Mesodermal cell (in vitro differentiated cells): ENCODE measurements at regions not wholly inside any gene's neighbourhood (a gene's known extent, or its start where the extent isn't known, plus 50 kb on each side); places are given as distances from the start of the nearest gene placed in this dataset.

Experiments
- H3K27ac ChIP-seq: 2 replicates; pipeline ENCODE4 v1.7.0; 2013; ENCODE audit warnings: mild to moderate bottlenecking, low read depth, low read length, moderate library complexity; ENCODE audit not compliant: severe bottlenecking
- H3K36me3 ChIP-seq: 2 replicates; pipeline ENCODE4 v1.7.1; 2013; ENCODE audit warnings: mild to moderate bottlenecking, low read length, moderate library complexity; ENCODE audit not compliant: control insufficient read depth, insufficient read depth
- H3K4me1 ChIP-seq: one replicate; pipeline ENCODE4 v1.7.1; 2013; ENCODE audit warnings: mild to moderate bottlenecking, low read length; ENCODE audit not compliant: insufficient read depth, control insufficient read depth, poor library complexity, severe bottlenecking
- H3K4me3 ChIP-seq: 2 replicates; pipeline ENCODE4 v1.7.0; 2013; ENCODE audit warnings: low read length, control low read depth, mild to moderate bottlenecking; ENCODE audit not compliant: insufficient read depth, poor library complexity, severe bottlenecking; ENCODE audit errors: extremely low read depth
- H3K9me3 ChIP-seq: 2 replicates; pipeline ENCODE4 v1.7.1; 2013; ENCODE audit warnings: mild to moderate bottlenecking, low read length, moderate library complexity; ENCODE audit not compliant: control insufficient read depth
- WGBS, 2 experiments: methylation state at CpG; one replicate each; pipeline ENCODE4 v1.1.5; 2013; ENCODE audit warnings: missing lambda C conversion rate in 2 of 2; ENCODE audit not compliant: insufficient coverage in 2 of 2; 5-methylcytosine and 5-hydroxymethylcytosine counted together

GRCh38 chr3:177827511-177828207 lies 630.4 kb upstream of the TBL1XR1 start:
- H3K27ac ChIP-seq: no peak overlapping the region
- H3K36me3 ChIP-seq: no peaks in the 10 kb centered on the region
- H3K4me1 ChIP-seq: peaks cover 17% of the 10 kb centered on the region
- WGBS, 2 experiments: 80 to 100% methylated on average over 1 to 2 of the region's 5 CpGs
- H3K9me3 ChIP-seq: no peaks in the 10 kb centered on the region
- no peak overlapping the region for H3K4me3 ChIP-seq

- no peaks in the 10 kb centered on the region for H3K9me3 ChIP-seq
- no peaks in the 10 kb centered on the region for H3K36me3 ChIP-seq
- no peak overlapping the region for H3K27ac ChIP-seq
- no peak overlapping the region for H3K4me3 ChIP-seq
- H3K4me1 ChIP-seq: peaks cover 17% of the 10 kb centered on the region
- WGBS, 2 experiments: no CpG with 5 or more reads among the region's 1 CpG
Observed at GRCh38 chr3:177828208-177828565, 630.9 kb upstream of the TBL1XR1 start.

GRCh38 chr3:177830411-177830849 lies 633.1 kb upstream of the TBL1XR1 start:
- Histone ChIP-seq H3K4me3 (no peak overlapping the region), H3K36me3 (no peaks in the 10 kb centered on the region), H3K27ac (no peak overlapping the region), H3K9me3 (no peaks in the 10 kb centered on the region), H3K4me1 (peaks cover 11% of the 10 kb centered on the region)
- 83% methylated on average over 1 of the region's 3 CpGs for WGBS, 2 experiments

- Histone ChIP-seq H3K9me3 (no peaks in the 10 kb centered on the region), H3K4me3 (no peak overlapping the region), H3K36me3 (no peaks in the 10 kb centered on the region), H3K4me1 (peaks cover 21% of the 10 kb centered on the region), H3K27ac (no peak overlapping the region)
- 91 to 100% methylated on average over 3 of the region's 4 CpGs for WGBS, 2 experiments
Observed at GRCh38 chr3:177831361-177831760, 634.1 kb upstream of the TBL1XR1 start.

- H3K27ac ChIP-seq: no peak overlapping the region
- no peaks in the 10 kb centered on the region for H3K36me3 ChIP-seq
- no CpG with 5 or more reads among the region's 2 CpGs for WGBS, 2 experiments
- no peak overlapping the region for H3K4me3 ChIP-seq
- no peaks in the 10 kb centered on the region for H3K9me3 ChIP-seq
- H3K4me1 ChIP-seq: peaks cover 20% of the 10 kb centered on the region
Observed at GRCh38 chr3:177832880-177833279, 635.6 kb upstream of the TBL1XR1 start.

GRCh38 chr3:177833332-177833731 lies 636.0 kb upstream of the TBL1XR1 start:
- 60 to 71% methylated on average over 1 of the region's 2 CpGs for WGBS, 2 experiments
- Histone ChIP-seq H3K4me1 (peaks cover 19% of the 10 kb centered on the region), H3K4me3 (no peak overlapping the region), H3K36me3 (no peaks in the 10 kb centered on the region), H3K9me3 (no peaks in the 10 kb centered on the region), H3K27ac (no peak overlapping the region)

- Histone ChIP-seq H3K9me3 (no peaks in the 10 kb centered on the region), H3K27ac (peak overlapping the region; percentile 43), H3K36me3 (no peaks in the 10 kb centered on the region), H3K4me3 (no peak overlapping the region), H3K4me1 (peaks cover 19% of the 10 kb centered on the region)
- WGBS, 2 experiments: no CpG with 5 or more reads among the region's 2 CpGs
Observed at GRCh38 chr3:177835008-177835407, 637.7 kb upstream of the TBL1XR1 start.

GRCh38 chr3:177835917-177836316 lies 638.6 kb upstream of the TBL1XR1 start:
- H3K4me3 ChIP-seq: no peak overlapping the region
- 100% methylated on average over 1 of the region's 1 CpG; no CpG with 5 or more reads in 1 of the 2 experiments for WGBS, 2 experiments
- no peaks in the 10 kb centered on the region for H3K9me3 ChIP-seq
- peaks cover 19% of the 10 kb centered on the region for H3K4me1 ChIP-seq
- no peaks in the 10 kb centered on the region for H3K36me3 ChIP-seq
- peak overlapping the region; percentile 39 for H3K27ac ChIP-seq

GRCh38 chr3:177836671-177837070 lies 639.4 kb upstream of the TBL1XR1 start:
- peaks cover 13% of the 10 kb centered on the region for H3K4me1 ChIP-seq
- no peaks in the 10 kb centered on the region for H3K9me3 ChIP-seq
- H3K36me3 ChIP-seq: no peaks in the 10 kb centered on the region
- H3K27ac ChIP-seq: peak overlapping the region; percentile 11
- no peak overlapping the region for H3K4me3 ChIP-seq
- 72 to 82% methylated on average over 2 of the region's 5 CpGs for WGBS, 2 experiments

- WGBS, 2 experiments: 86 to 100% methylated on average over 3 of the region's 5 CpGs
Observed at GRCh38 chr3:177837951-177838655, 640.8 kb upstream of the TBL1XR1 start.

GRCh38 chr3:177838766-177839350 lies 641.6 kb upstream of the TBL1XR1 start:
- Histone ChIP-seq H3K36me3 (no peaks in the 10 kb centered on the region), H3K4me1 (peaks cover 13% of the 10 kb centered on the region), H3K27ac (no peak overlapping the region), H3K4me3 (no peak overlapping the region), H3K9me3 (no peaks in the 10 kb centered on the region)
- 80 to 91% methylated on average over 5 to 6 of the region's 7 CpGs for WGBS, 2 experiments

More at GRCh38 chr3:177837951-177838655, 640.8 kb upstream of the TBL1XR1 start:
- H3K27ac ChIP-seq: no peak overlapping the region
- H3K4me1 ChIP-seq: peaks cover 13% of the 10 kb centered on the region
- H3K9me3 ChIP-seq: no peaks in the 10 kb centered on the region
- H3K4me3 ChIP-seq: no peak overlapping the region
- H3K36me3 ChIP-seq: no peaks in the 10 kb centered on the region
